Mesenteric fat pad (tissue), 1 donor: ENCODE measurements at regions not wholly inside any gene's neighbourhood (a gene's known extent, or its start where the extent isn't known, plus 50 kb on each side); places are given as distances from the start of the nearest gene placed in this dataset.
A peak's percentile ranks its signal among the peaks of the same experiment; 100 is the strongest.
"Not testable (repeated sequence)": the region's sequence is repeated elsewhere in the genome, so short reads cannot be mapped to it uniquely, and the experiment has no call there.

Experiments
- DNase-seq: peaks from one replicate; pipeline ENCODE4 v3.0.0-alpha.2; 2020; ENCODE audit warnings: low spot score
- donor health status: DM: yes; HTN: yes; CAD: no.

GRCh38 chrX:43350935-43351334, 305.2 kb upstream of the MAOA start:
- peak; percentile 67 for DNase-seq

- DNase-seq = no peak
These were observed 298.4 kb upstream of the MAOA start for GRCh38 chrX:43357741-43358140.

- DNase-seq = no peak
These were observed 283.1 kb upstream of the MAOA start for GRCh38 chrX:43373032-43373431.

GRCh38 chrX:43375136-43375535, 281.0 kb upstream of the MAOA start:
- no peak for DNase-seq

GRCh38 chrX:43380704-43381103, 275.4 kb upstream of the MAOA start:
- no peak for DNase-seq

GRCh38 chrX:43386875-43387274, 269.2 kb upstream of the MAOA start:
- no peak for DNase-seq

GRCh38 chrX:43405191-43405590, 250.9 kb upstream of the MAOA start:
- no peak for DNase-seq

- no peak for DNase-seq
These were observed 232.2 kb upstream of the MAOA start for GRCh38 chrX:43423876-43424275.

GRCh38 chrX:43436517-43436916, 219.6 kb upstream of the MAOA start:
- DNase-seq = no peak

GRCh38 chrX:43446752-43447151, 209.3 kb upstream of the MAOA start:
- DNase-seq = no peak

- no peak for DNase-seq
These were observed 207.4 kb upstream of the MAOA start for GRCh38 chrX:43448688-43449087.

- no peak for DNase-seq
These were observed 205.7 kb upstream of the MAOA start for GRCh38 chrX:43450355-43450754.

- DNase-seq = not testable (repeated sequence)
These were observed 204.0 kb upstream of the MAOA start for GRCh38 chrX:43451976-43452686.

- no peak for DNase-seq
These were observed 200.0 kb upstream of the MAOA start for GRCh38 chrX:43456063-43456462.

GRCh38 chrX:43456906-43457305, 199.2 kb upstream of the MAOA start:
- DNase-seq = no peak

- no peak for DNase-seq
These were observed 188.4 kb upstream of the MAOA start for GRCh38 chrX:43467608-43468234.

GRCh38 chrX:43469391-43470054, 186.6 kb upstream of the MAOA start:
- DNase-seq = no peak

- DNase-seq = no peak
These were observed 181.8 kb upstream of the MAOA start for GRCh38 chrX:43474321-43474720.

GRCh38 chrX:43479070-43479469, 177.0 kb upstream of the MAOA start:
- DNase-seq = no peak

- DNase-seq = no peak
These were observed 176.2 kb upstream of the MAOA start for GRCh38 chrX:43479850-43480249.

- DNase-seq = no peak
These were observed 174.5 kb upstream of the MAOA start for GRCh38 chrX:43481576-43481975.

- DNase-seq = no peak
These were observed 162.3 kb upstream of the MAOA start for GRCh38 chrX:43493756-43494155.

- no peak for DNase-seq
These were observed 155.9 kb upstream of the MAOA start for GRCh38 chrX:43500246-43500645.
